ENCODE measurements at regions not wholly inside any gene's neighbourhood (a gene's known extent, or its start where the extent isn't known, plus 50 kb on each side); places are given as distances from the start of the nearest gene placed in this dataset.

GRCh38 chr2:118667348-118667747 is 180.1 kb downstream of the EN1 start:
- Histone ChIP-seq H3K4me2 (no peak overlapping the region), H3K4me3 (ENCODE audit: low read depth in 2 of 2, low read length in 1 of 2) (no peak overlapping the region), H2AFZ (ENCODE audit: low read depth) (no peak overlapping the region), H4K20me1 (ENCODE audit: insufficient read depth) (no peaks in the 10 kb centered on the region), H3K9me3 (no peaks in the 10 kb centered on the region), H3K36me3 (replicated peaks in 1 of 2; ENCODE audit: control insufficient read depth in 1 of 2, insufficient read depth in 2 of 2, low read length in 1 of 2) (no peaks in the 10 kb centered on the region), H3K9me2 (no peaks in the 10 kb centered on the region), H3K27ac (ENCODE audit: low read depth in 2 of 2, low read length in 1 of 2) (peak overlapping the region in 1 of 2 experiments; percentile 98; a peak in 3 of 4 replicates), H3K79me2 (ENCODE audit: insufficient read depth) (no peaks in the 10 kb centered on the region), H3F3A (replicated peaks; ENCODE audit: insufficient read depth) (peaks cover 48% of the 10 kb centered on the region), H3K9ac (no peak overlapping the region), H3K4me1 (ENCODE audit: control insufficient read depth in 1 of 2, insufficient read depth in 2 of 2, low read depth in 1 of 2, low read length in 1 of 2) (peaks cover 20 to 27% of the 10 kb centered on the region in 2 experiments), H3K27me3 (ENCODE audit: insufficient read depth) (no peaks in the 10 kb centered on the region)
- WGBS (ENCODE audit: low lambda C conversion rate): 63% methylated on average over 2 of the region's 2 CpGs
- no peak for DNase-seq
- TF ChIP-seq RCOR1 (IDR thresholded peaks at IDR 0.05; ENCODE audit: low read length) (no peak), EZH2phosphoT487 (IDR thresholded peaks at IDR 0.05; ENCODE audit: borderline replicate concordance, low read depth) (no peak), RAD21 (IDR thresholded peaks at IDR 0.05; ENCODE audit: low read length) (no peak), GATA2 (CRISPR knock-in tag; IDR thresholded peaks at IDR 0.05) (no peak), EP300 (IDR thresholded peaks at IDR 0.05; ENCODE audit: borderline replicate concordance in 1 of 2, low read depth in 1 of 2, low read length in 1 of 2) (no peak), RFX5 (IDR thresholded peaks at IDR 0.05; ENCODE audit: low read length) (no peak)
- POLR2A ChIA-PET: no interaction called here
- CTCF ChIA-PET: no interaction called here

- H3K27ac ChIP-seq (ENCODE audit: low read depth in 2 of 2, low read length in 1 of 2): peak overlapping the region in 1 of 2 experiments; percentile 98; a peak in 2 of 4 replicates
- H4K20me1 ChIP-seq (ENCODE audit: insufficient read depth): no peaks in the 10 kb centered on the region
- H3K79me2 ChIP-seq (ENCODE audit: insufficient read depth): no peaks in the 10 kb centered on the region
- H3K4me3 ChIP-seq (ENCODE audit: low read depth in 2 of 2, low read length in 1 of 2): no peak overlapping the region
- H3K9ac ChIP-seq: no peak overlapping the region
- no peak for DNase-seq
- H3K36me3 ChIP-seq (replicated peaks in 1 of 2; ENCODE audit: control insufficient read depth in 1 of 2, insufficient read depth in 2 of 2, low read length in 1 of 2): no peaks in the 10 kb centered on the region
- ChIA-PET POLR2A (no interaction called here), CTCF (no interaction called here)
- H3K4me2 ChIP-seq: no peak overlapping the region
- no peaks in the 10 kb centered on the region for H3K27me3 ChIP-seq (ENCODE audit: insufficient read depth)
- H3K9me3 ChIP-seq: no peaks in the 10 kb centered on the region
- H3K9me2 ChIP-seq: no peaks in the 10 kb centered on the region
- 89% methylated on average over 4 of the region's 4 CpGs for WGBS (ENCODE audit: low lambda C conversion rate)
- H3F3A ChIP-seq (replicated peaks; ENCODE audit: insufficient read depth): peaks cover 45% of the 10 kb centered on the region
- H3K4me1 ChIP-seq (ENCODE audit: control insufficient read depth in 1 of 2, insufficient read depth in 2 of 2, low read depth in 1 of 2, low read length in 1 of 2): peaks cover 18 to 27% of the 10 kb centered on the region in 2 experiments
- no peak overlapping the region for H2AFZ ChIP-seq (ENCODE audit: low read depth)
- TF ChIP-seq TCF12 (IDR thresholded peaks at IDR 0.05) (peak; percentile 56), RCOR1 (IDR thresholded peaks at IDR 0.05; ENCODE audit: low read length) (no peak), EP300 (IDR thresholded peaks at IDR 0.05; ENCODE audit: borderline replicate concordance in 1 of 2, low read depth in 1 of 2, low read length in 1 of 2) (peak in 1 of 2 experiments; percentile 55; a peak in 1 of 4 replicates), JUND (IDR thresholded peaks at IDR 0.05) (peak; percentile 35; the same call in 1 of the 2 replicates), ZBTB33 (IDR thresholded peaks at IDR 0.05; ENCODE audit: borderline replicate concordance, low read depth) (no peak), PBX3 (IDR thresholded peaks at IDR 0.05) (peak; percentile 52; the same call in 1 of the 2 replicates), FOSL2 (IDR thresholded peaks at IDR 0.05; ENCODE audit: borderline replicate concordance, low read depth) (peak; percentile 35; the same call in 1 of the 2 replicates)
These were observed 181.5 kb downstream of the EN1 start for GRCh38 chr2:118665784-118666529.
